ENCODE measurements at regions not wholly inside any gene's neighbourhood (a gene's known extent, or its start where the extent isn't known, plus 50 kb on each side); places are given as distances from the start of the nearest gene placed in this dataset.
"Not testable (repeated sequence)": the region's sequence is repeated elsewhere in the genome, so short reads cannot be mapped to it uniquely, and the experiment has no call there.

GRCh38 chr21:14058566-14058965, 152.2 kb downstream of the LIPI start:
- DNase-seq (ENCODE audit: low read depth): no peak
- no peak overlapping the region for H3K4me3 ChIP-seq (ENCODE audit: low read depth, low read length)
- TF ChIP-seq CTCF (IDR thresholded peaks at IDR 0.05; ENCODE audit: insufficient read depth, low read depth, low read length): no peak

GRCh38 chr21:14057841-14058481, 152.8 kb downstream of the LIPI start:
- not testable (repeated sequence) for H3K4me3 ChIP-seq (ENCODE audit: low read depth, low read length); DNase-seq (ENCODE audit: low read depth)

GRCh38 chr21:14057313-14057712, 153.4 kb downstream of the LIPI start:
- H3K4me3 ChIP-seq (ENCODE audit: low read depth, low read length): no peak overlapping the region
- no peak for DNase-seq (ENCODE audit: low read depth)
- TF ChIP-seq CTCF (IDR thresholded peaks at IDR 0.05; ENCODE audit: insufficient read depth, low read depth, low read length): no peak

- H3K4me3 ChIP-seq (ENCODE audit: low read depth, low read length): no peak overlapping the region
- DNase-seq (ENCODE audit: low read depth): no peak
- TF ChIP-seq CTCF (IDR thresholded peaks at IDR 0.05; ENCODE audit: insufficient read depth, low read depth, low read length): no peak
Measured at GRCh38 chr21:14056771-14057191, 154.0 kb downstream of the LIPI start.

- not testable (repeated sequence) for H3K4me3 ChIP-seq (ENCODE audit: low read depth, low read length); DNase-seq (ENCODE audit: low read depth)
Measured at GRCh38 chr21:14055746-14056515, 154.8 kb downstream of the LIPI start.

GRCh38 chr21:14054682-14055081, 156.1 kb downstream of the LIPI start:
- no peak for DNase-seq (ENCODE audit: low read depth)
- H3K4me3 ChIP-seq (ENCODE audit: low read depth, low read length): no peak overlapping the region
- TF ChIP-seq CTCF (IDR thresholded peaks at IDR 0.05; ENCODE audit: insufficient read depth, low read depth, low read length): no peak

GRCh38 chr21:14050121-14050520, 160.6 kb downstream of the LIPI start:
- DNase-seq (ENCODE audit: low read depth): no peak
- TF ChIP-seq CTCF (IDR thresholded peaks at IDR 0.05; ENCODE audit: insufficient read depth, low read depth, low read length): no peak
- H3K4me3 ChIP-seq (ENCODE audit: low read depth, low read length): no peak overlapping the region

- TF ChIP-seq CTCF (IDR thresholded peaks at IDR 0.05; ENCODE audit: insufficient read depth, low read depth, low read length): no peak
- no peak overlapping the region for H3K4me3 ChIP-seq (ENCODE audit: low read depth, low read length)
- DNase-seq (ENCODE audit: low read depth): no peak
Measured at GRCh38 chr21:14046401-14046800, 164.4 kb downstream of the LIPI start.

Measured in fibroblast of villous mesenchyme (primary cell).